GM12878 (cell line): ENCODE measurements at regions not wholly inside any gene's neighbourhood (a gene's known extent, or its start where the extent isn't known, plus 50 kb on each side); places are given as distances from the start of the nearest gene placed in this dataset.

ENCODE experiments used
- ATAC-seq: fragments of 200-7000 bp; cut with Tn5 transposase; 3 replicates; pipeline ENCODE4 v1.9.1; 2020; ENCODE audit warnings: mild to moderate bottlenecking, moderate library complexity
- BruUV-seq: library from RNA; stranded (reverse); fragments of 400-500 nt; replicated peaks from 2 replicates; lab custom pipeline; 2021; lab: Mats Ljungman, UMichigan
- CTCF ChIA-PET: fragments of 300-600 bp; sonication (Branson Sonifier 250); formaldehyde crosslinking; extraction: SDS; loops from one replicate; lab custom pipeline; 2021; ENCODE audit warnings: inconsistent platforms; lab: Yijun Ruan, JAX
- POLR2A ChIA-PET: fragments of 350-600 bp; formaldehyde crosslinking; extraction: SDS; loops from one replicate; lab custom pipeline; 2021; ENCODE audit warnings: inconsistent platforms; lab: Charles Lee
- RAD21 ChIA-PET: fragments of 300-600 bp; sonication (Branson Sonifier 250); formaldehyde crosslinking; loops from one replicate; lab custom pipeline; 2023; ENCODE audit warnings: antibody characterized with exemption; ENCODE audit not compliant: unreplicated experiment; lab: Charles Lee
- SMC1A ChIA-PET: fragments of 300-600 bp; sonication (Branson Sonifier 250); formaldehyde crosslinking; loops from one replicate; lab custom pipeline; 2023; ENCODE audit not compliant: unreplicated experiment, uncharacterized antibody; lab: Charles Lee
- DNase-seq: peaks from one replicate; pipeline ENCODE4 v3.0.0-alpha.2; 2011; ENCODE audit warnings: low read depth, low spot score
- FAIRE-seq: peaks from 3 replicates; lab custom pipeline; 2011; peaks lifted over from hg19 to GRCh38; lab: Jason Lieb, UNC
- H2AFZ ChIP-seq: 2 replicates; pipeline ENCODE4 v1.6.0; 2011; ENCODE audit warnings: low read depth, low read length, control low read depth; ENCODE audit not compliant: control insufficient read depth
- H3K27ac ChIP-seq: 2 replicates; pipeline ENCODE4 v1.5.1; 2011; ENCODE audit warnings: control low read depth; ENCODE audit not compliant: control insufficient read depth, insufficient read depth
- H3K27me3 ChIP-seq, 2 experiments: replicated peaks in 1 of 2; 2 replicates each; pipeline versions ENCODE4 v1.6.0 to v1.6.1; 2011; ENCODE audit warnings: low read length in 1 of 2; ENCODE audit not compliant: control insufficient read depth in 2 of 2, insufficient read depth in 2 of 2
- H3K36me3 ChIP-seq, 2 experiments: 2 replicates each; pipeline ENCODE4 v1.5.1; 2011; ENCODE audit warnings: low read length in 1 of 2; ENCODE audit not compliant: control insufficient read depth in 2 of 2, insufficient read depth in 2 of 2
- H3K4me1 ChIP-seq: 2 replicates; pipeline ENCODE4 v1.6.1; 2011; ENCODE audit warnings: mild to moderate bottlenecking, low read length, moderate library complexity, mixed read lengths; ENCODE audit not compliant: control insufficient read depth, insufficient read depth
- H3K4me2 ChIP-seq: 2 replicates; pipeline ENCODE4 v1.6.0; 2011; ENCODE audit warnings: control low read depth; ENCODE audit not compliant: control insufficient read depth, insufficient read depth
- H3K4me3 ChIP-seq: fragments of 200-600 bp; sonication (generic); 2 replicates; pipeline ENCODE4 v1.5.1; 2016
- H3K79me2 ChIP-seq: 2 replicates; pipeline ENCODE4 v1.6.0; 2011; ENCODE audit warnings: low read length; ENCODE audit not compliant: control insufficient read depth, insufficient read depth
- H3K9ac ChIP-seq: 2 replicates; pipeline ENCODE4 v1.8.0; 2011; ENCODE audit warnings: low read length, control low read depth, mixed read lengths; ENCODE audit not compliant: control insufficient read depth, insufficient read depth
- H3K9me3 ChIP-seq: replicated peaks from 3 replicates; pipeline ENCODE4 v1.5.1; 2011; ENCODE audit warnings: mild to moderate bottlenecking, low read length; ENCODE audit not compliant: control insufficient read depth, insufficient read depth
- H4K20me1 ChIP-seq: 2 replicates; pipeline ENCODE4 v1.6.0; 2011; ENCODE audit not compliant: control insufficient read depth, insufficient read depth
- ATF7 ChIP-seq: fragments of 450-650 bp; IDR thresholded peaks from 2 replicates; pipeline ENCODE4 v1.6.1; 2016; ENCODE audit warnings: low read depth, mild to moderate bottlenecking
- BMI1 ChIP-seq: fragments of 450-650 bp; IDR thresholded peaks from 2 replicates; pipeline ENCODE4 v1.6.1; 2016; ENCODE audit warnings: mild to moderate bottlenecking, moderate library complexity, borderline replicate concordance
- E2F4 ChIP-seq: IDR thresholded peaks from 2 replicates; pipeline ENCODE4 v1.6.1; 2012; ENCODE audit warnings: low read depth, low read length, improper control_type of control experiment
- ETV6 ChIP-seq, 2 experiments: fragments of 450-650 bp in 1 of 2; IDR thresholded peaks in 1 of 2; conservative IDR thresholded peaks in 1 of 2; 2 replicates each; pipeline ENCODE4 v1.6.1; 2014; ENCODE audit warnings: antibody characterized with exemption in 1 of 2, borderline replicate concordance in 1 of 2, low read depth in 1 of 2, mild to moderate bottlenecking in 1 of 2, moderate library complexity in 1 of 2
- KAT2A ChIP-seq: conservative IDR thresholded peaks from 2 replicates; pipeline ENCODE4 v1.6.1; 2011; ENCODE audit warnings: low read depth, low read length; ENCODE audit not compliant: control insufficient read depth
- MXI1 ChIP-seq: fragments of 150-350 bp; IDR thresholded peaks from 2 replicates; pipeline ENCODE4 v1.6.1; 2011; ENCODE audit warnings: low read depth, mild to moderate bottlenecking, inconsistent platforms, low read length, improper control_type of control experiment
- RBBP5 ChIP-seq: fragments of 200-600 bp; sonication (generic); conservative IDR thresholded peaks from 2 replicates; pipeline ENCODE4 v1.6.1; 2016
- RELA ChIP-seq: fragments of 450-650 bp; IDR thresholded peaks from 2 replicates; pipeline ENCODE4 v1.8.0; 2014; ENCODE audit warnings: borderline replicate concordance; ENCODE audit not compliant: partially characterized antibody
- RFX5 ChIP-seq: IDR thresholded peaks from 2 replicates; pipeline ENCODE4 v1.6.1; 2011; ENCODE audit warnings: low read depth, low read length, improper control_type of control experiment
- SIN3A ChIP-seq: IDR thresholded peaks from 2 replicates; pipeline ENCODE4 v1.6.1; 2012; ENCODE audit warnings: low read depth, low read length, improper control_type of control experiment
- SREBF2 ChIP-seq: IDR thresholded peaks from 2 replicates; pipeline ENCODE4 v1.6.1; 2012; ENCODE audit warnings: mild to moderate bottlenecking, low read length
- SUPT20H ChIP-seq: IDR thresholded peaks from 2 replicates; pipeline ENCODE4 v1.6.1; 2011; ENCODE audit warnings: low read depth, mild to moderate bottlenecking, low read length, moderate library complexity, borderline replicate concordance; ENCODE audit not compliant: control insufficient read depth
- SUZ12 ChIP-seq: fragments of 200-600 bp; sonication (generic); IDR thresholded peaks from one replicate; pipeline ENCODE4 v1.6.1; 2018; ENCODE audit warnings: antibody characterized with exemption, mild to moderate bottlenecking; ENCODE audit not compliant: unreplicated experiment
- TCF3 ChIP-seq: IDR thresholded peaks from 2 replicates; pipeline ENCODE4 v1.6.1; 2012; ENCODE audit warnings: low read depth, mild to moderate bottlenecking, low read length, borderline replicate concordance; ENCODE audit not compliant: insufficient read depth
- WRNIP1 ChIP-seq: IDR thresholded peaks from 2 replicates; pipeline ENCODE4 v1.6.1; 2011; ENCODE audit warnings: low read depth, low read length, improper control_type of control experiment, borderline replicate concordance
- YBX1 ChIP-seq: fragments of 450-650 bp; IDR thresholded peaks from 2 replicates; pipeline ENCODE4 v1.6.1; 2016; ENCODE audit warnings: antibody characterized with exemption
- ZBTB40 ChIP-seq: fragments of 450-650 bp; IDR thresholded peaks from 2 replicates; pipeline ENCODE4 v1.6.1; 2016; ENCODE audit warnings: mild to moderate bottlenecking, moderate library complexity, borderline replicate concordance
- ZNF24 ChIP-seq: fragments of 450-650 bp; IDR thresholded peaks from 2 replicates; pipeline ENCODE4 v1.6.1; 2017; ENCODE audit warnings: antibody characterized with exemption, mild to moderate bottlenecking
- ZNF384 ChIP-seq: IDR thresholded peaks from 2 replicates; pipeline ENCODE4 v1.6.1; 2012; ENCODE audit warnings: low read depth, mild to moderate bottlenecking, low read length, improper control_type of control experiment, borderline replicate concordance
- ZZZ3 ChIP-seq: IDR thresholded peaks from 2 replicates; pipeline ENCODE4 v1.6.1; 2011; ENCODE audit warnings: low read depth; ENCODE audit not compliant: control insufficient read depth, insufficient read length
- WGBS: methylation state at CpG from one replicate; pipeline ENCODE4 v1.1.6; 2016; ENCODE audit warnings: low lambda C conversion rate; ENCODE audit not compliant: insufficient replicate concordance, insufficient coverage; ENCODE audit errors: missing lambda C conversion rate; 5-methylcytosine and 5-hydroxymethylcytosine counted together
- in situ Hi-C: fragments of 300-500 bp; cut with MboI; formaldehyde crosslinking; loops from 9 replicates; pipeline ENCODE4 v1.14.3; 2018; ENCODE audit warnings: mixed read lengths
- intact Hi-C: fragments of 100-400 bp; cut with micrococcal nuclease; formaldehyde crosslinking; loops from one replicate; pipeline ENCODE4 v1.14.2; 2022; ENCODE audit not compliant: unreplicated experiment

- TF ChIP-seq ETV6 (conservative IDR thresholded peaks at IDR 0.05 in 1 of 2, IDR thresholded peaks at IDR 0.05 in 1 of 2; ENCODE audit: borderline replicate concordance in 1 of 2, low read depth in 1 of 2) (no peak), WRNIP1 (no peak), ZZZ3 (no peak), ZNF384 (no peak), SUPT20H (no peak)
- TF ChIP-seq, all 136 proteins: peak for 0
Measured at GRCh38 chr5:68928617-68929302, 165.1 kb upstream of the SLC30A5 start (continued).

- Histone ChIP-seq H3K4me1 (no peaks in the 10 kb centered on the region), H2AFZ (no peak overlapping the region), H3K79me2 (no peaks in the 10 kb centered on the region), H3K36me3 (no peaks in the 10 kb centered on the region), H3K9me3 (peaks cover 5% of the 10 kb centered on the region; the same call in 2 of the 3 replicates), H3K27ac (no peak overlapping the region), H3K27me3 (no peaks in the 10 kb centered on the region), H4K20me1 (no peaks in the 10 kb centered on the region), H3K4me3 (no peak overlapping the region), H3K4me2 (no peak overlapping the region), H3K9ac (no peak overlapping the region)
- CTCF ChIA-PET, result no interaction called here
- no peak for DNase-seq
- 46% methylated on average over 5 of the region's 5 CpGs for WGBS
- FAIRE-seq, result no peak
- ATAC-seq, result no peak
- RAD21 ChIA-PET, result no interaction called here
- in situ Hi-C loops (no loop called here), intact Hi-C loops (no loop called here)
- SMC1A ChIA-PET, result no interaction called here
- POLR2A ChIA-PET, result no interaction called here
- BruUV-seq, result no TSS peak
- TF ChIP-seq KAT2A (no peak), RFX5 (no peak), ZNF24 (no peak), BMI1 (no peak), WRNIP1 (no peak), YBX1 (no peak), TCF3 (no peak), ATF7 (no peak), SUZ12 (no peak), RELA (no peak), MXI1 (no peak), SIN3A (no peak), ZBTB40 (no peak), RBBP5 (no peak), E2F4 (no peak), SREBF2 (no peak)
Measured at GRCh38 chr5:68930139-68930538, 163.7 kb upstream of the SLC30A5 start.
